ENCODE measurements at regions not wholly inside any gene's neighbourhood (a gene's known extent, or its start where the extent isn't known, plus 50 kb on each side); places are given as distances from the start of the nearest gene placed in this dataset.

DNA sequence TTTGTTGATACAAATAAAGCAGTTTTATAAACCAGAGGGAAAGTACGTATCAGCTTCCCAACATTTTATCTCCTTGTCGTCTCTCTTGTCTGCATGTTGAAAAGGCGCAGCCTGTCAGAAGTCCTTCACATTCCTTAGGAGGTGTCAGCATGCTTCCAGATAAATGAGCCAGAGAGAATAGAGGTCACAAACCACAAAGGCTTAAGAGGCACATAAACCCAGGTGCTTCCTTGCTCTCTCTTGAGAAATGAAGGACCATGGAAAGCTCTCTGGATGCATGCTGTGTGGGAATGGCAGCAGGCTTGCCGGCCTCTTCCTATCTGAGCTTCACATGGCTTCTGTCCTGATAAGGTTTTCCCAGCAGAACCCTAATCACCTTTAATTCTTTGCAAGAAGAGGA is 448.5 kb downstream of the XPNPEP1 start:
- DNase-seq = no peak

DNA sequence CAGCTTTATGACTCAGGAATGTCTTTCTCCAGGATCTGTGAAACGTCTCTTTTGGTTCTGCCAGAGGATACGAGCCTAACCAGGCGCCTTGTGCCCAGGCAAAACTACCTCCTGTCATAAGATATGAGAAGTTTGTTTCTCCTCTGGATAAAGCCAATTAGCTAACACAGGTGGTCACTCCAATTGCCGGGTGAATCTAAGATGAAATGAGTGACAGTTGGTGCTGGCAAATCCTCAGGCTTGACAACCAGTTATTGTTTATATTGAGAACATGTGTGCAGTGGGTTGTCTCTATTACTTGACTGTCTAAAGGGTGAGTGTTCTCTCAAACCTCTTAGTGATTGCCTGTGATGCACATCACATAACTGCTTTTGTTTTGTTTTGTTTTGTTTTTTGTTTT is 449.1 kb downstream of the XPNPEP1 start:
- DNase-seq = no peak

DNA sequence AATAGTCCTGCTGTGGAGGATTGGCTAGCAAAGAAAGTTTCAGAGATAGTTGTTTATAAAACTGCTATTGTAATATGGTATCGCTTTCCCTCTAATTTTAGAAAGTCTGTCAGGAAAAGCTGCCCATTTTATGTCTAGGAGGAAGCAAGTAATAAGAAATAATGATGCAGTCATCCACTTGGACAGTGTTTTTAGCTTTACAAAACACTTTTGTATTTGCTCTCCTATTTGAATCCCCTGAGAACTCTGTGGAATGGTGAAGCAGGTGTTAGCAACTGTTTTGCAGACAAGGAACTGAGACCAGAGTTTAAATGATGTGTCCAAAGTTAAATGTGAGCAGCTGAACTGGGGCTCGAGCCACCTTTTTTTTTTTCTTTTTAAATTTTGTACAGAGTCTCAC is 455.8 kb downstream of the XPNPEP1 start:
- DNase-seq = no peak

DNA sequence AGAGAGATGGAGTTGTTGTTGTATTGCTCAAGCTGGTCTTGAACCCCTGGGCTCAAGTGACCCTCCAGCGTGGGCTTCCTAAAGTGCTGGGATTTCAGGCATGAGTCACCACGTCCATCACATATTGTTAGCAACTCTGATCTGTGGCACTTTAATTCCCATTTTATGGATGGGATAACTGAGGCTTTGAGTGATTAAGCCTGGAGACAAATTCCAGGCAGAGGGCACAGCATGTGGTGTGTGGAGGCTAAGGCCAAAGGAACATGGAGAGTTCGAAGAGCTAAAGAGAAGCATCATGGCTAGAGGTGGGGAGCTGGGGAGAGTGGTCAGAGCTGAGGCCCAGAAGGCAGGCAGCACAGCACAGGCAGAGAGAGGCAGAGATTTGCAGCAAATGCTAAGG is 458.4 kb downstream of the XPNPEP1 start:
- DNase-seq = no peak

DNA sequence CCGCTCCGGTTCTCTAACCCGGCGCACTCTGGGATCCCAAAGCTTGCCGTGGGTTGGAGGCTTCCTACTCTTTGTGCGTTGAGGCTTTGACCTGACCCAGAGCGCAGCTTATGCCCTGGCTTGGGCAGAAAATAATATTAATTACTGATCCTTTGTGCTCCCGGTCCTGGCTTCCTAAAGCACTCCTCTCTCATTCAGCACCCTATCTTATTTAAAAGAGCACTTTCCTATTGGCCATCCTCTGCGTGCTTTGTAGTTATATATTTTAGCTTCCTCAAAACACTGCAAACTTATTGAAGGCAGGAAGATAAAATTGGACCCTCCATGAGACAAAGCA is 466.0 kb downstream of the XPNPEP1 start:
- DNase-seq = no peak

DNA sequence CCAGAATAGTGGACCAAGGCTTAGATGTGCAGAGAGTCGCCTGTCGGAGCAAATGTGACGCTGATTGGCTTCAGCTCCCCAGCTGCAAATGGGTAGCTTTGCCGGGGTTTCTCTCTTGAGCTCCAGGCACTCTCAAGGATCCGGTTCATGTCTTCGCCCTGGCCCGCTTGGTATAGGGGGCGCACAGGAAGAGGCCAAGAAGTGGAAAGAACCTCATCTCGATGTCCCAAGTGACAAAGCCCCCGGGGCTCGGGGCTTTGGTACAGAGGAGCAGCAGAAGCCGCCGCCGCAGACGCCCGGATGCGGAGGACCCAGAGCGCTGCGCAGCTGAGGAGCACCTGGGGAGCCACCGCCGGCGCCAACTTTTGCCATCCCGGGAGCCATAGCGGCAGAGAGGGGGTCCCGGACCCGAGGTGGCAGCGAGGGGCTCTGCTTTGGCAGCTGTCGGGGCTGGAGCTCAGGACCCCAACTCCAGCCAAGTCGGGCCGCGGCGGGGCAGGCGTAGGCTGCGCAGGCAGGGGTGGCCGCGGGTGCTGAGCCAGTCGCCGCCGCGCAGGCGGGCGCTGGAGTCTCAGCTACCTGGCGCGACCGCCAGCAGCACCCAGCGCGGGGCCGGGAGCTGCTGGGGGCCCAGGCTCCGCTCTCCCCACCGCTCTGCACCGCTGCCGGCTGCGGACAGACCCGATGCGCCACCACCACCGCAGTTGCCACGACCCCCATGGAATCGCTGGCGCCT is 466.6 kb downstream of the XPNPEP1 start:
- no peak for DNase-seq

DNA sequence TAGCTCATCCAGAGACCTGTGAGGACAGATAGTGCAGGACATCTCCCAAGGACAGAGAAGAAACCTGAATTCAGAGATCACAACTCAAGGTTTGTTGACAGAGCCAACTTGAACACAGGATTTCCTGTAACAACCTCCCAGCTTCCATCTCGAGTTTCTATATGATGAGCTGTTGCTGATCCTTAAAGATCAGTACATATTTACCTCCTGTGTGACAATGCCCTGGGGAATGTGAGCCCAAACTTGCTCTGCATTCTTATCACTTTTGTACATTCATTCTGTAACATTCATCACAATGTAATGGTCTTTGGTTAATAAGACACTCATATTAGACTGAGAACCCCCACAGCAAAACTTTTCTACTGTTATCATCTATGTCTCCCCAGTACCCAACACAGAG is 468.6 kb downstream of the XPNPEP1 start:
- no peak for DNase-seq

DNA sequence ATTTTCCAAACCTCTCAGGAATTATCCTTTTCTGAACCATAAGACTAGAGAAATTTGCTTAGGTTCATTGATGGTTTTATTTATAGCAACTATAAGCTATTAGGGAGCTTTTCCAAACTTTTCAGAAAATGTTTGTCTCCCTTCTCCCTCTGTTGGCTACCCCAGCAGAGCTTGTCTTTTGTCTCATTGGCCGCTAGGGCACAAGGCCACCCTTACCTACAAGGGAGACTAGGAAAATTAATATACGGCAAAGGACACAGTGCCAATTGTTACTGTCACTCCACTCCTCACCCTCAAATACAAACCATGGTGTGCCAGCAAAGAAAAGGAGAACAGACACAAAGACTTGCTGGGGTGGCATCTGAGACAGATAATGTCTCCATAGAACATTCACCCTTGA is 471.4 kb downstream of the XPNPEP1 start:
- no peak for DNase-seq

DNA sequence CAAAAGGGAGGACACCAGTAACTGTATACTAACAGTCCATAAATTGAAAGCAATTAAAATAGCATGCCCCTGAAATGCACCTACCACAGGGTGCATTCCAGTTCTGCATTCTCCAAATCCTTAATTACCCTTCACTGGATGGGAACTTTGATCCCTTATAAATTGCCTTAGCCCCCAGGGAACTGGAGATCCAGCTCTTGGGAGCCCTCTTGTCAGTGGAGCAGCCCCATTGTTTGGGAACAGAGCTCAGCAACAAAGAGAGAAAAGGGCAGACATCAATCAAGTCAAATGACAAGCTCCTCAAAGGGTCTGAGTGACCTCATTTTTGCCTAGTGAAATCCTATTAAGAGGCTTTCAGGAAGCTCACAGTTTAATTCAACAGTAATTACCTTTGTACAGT is 472.6 kb downstream of the XPNPEP1 start:
- no peak for DNase-seq

DNA sequence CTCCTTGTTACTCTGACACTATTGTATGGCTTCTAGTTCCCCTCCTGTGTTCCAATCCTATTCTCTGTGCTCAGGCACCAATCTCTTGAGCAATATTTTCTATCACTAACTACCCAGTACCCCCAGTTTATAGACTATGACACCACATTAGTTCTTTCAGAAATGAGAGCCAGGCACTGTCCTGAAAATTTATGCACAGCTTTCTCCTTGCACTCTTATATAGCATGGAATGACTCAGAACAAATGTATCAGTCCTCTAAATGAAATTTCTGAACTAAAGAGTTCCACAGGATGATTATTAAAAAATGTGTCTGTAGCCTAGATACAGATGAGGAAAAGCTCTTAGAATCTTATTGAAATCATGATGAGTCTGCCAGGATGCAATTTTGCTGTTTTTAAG is 489.9 kb downstream of the XPNPEP1 start:
- no peak for DNase-seq

DNA sequence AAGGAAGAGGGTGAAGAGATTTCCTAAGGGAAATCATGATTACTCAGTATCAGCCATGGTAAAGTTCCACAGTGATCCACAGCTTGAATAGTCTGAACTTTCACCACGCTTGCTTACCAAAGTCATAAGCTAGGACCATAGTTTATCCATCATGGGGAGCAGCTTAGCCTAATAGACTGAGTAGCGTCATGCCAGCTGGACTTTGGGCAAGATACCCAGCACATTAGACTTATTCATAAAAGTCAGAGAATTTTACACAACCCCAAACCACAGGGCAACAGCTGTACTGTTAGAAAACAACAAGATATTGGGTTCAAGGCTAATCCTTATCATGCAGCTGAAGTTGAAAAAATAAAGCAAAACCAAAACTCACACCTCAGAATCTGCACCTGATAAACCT is 491.0 kb downstream of the XPNPEP1 start:
- DNase-seq = no peak

DNA sequence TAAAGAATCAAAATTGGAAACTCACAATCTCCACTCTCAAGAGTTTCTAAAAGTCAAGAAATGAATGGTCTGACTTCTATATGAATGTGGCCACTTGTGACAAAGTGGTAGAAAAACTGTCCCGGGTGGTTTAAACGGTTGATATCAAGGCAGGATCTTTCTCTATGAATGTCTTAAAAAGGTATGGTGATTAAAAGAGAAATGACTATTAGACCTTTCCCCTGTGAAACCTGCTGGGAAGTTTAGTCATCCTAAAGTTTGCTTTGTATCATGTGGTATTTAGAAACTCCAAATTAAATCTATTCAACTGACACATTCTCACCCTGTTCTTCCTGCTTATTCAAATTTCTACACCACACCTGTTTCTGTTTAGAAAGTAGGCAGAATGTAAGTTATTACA is 492.5 kb downstream of the XPNPEP1 start:
- no peak for DNase-seq

DNA sequence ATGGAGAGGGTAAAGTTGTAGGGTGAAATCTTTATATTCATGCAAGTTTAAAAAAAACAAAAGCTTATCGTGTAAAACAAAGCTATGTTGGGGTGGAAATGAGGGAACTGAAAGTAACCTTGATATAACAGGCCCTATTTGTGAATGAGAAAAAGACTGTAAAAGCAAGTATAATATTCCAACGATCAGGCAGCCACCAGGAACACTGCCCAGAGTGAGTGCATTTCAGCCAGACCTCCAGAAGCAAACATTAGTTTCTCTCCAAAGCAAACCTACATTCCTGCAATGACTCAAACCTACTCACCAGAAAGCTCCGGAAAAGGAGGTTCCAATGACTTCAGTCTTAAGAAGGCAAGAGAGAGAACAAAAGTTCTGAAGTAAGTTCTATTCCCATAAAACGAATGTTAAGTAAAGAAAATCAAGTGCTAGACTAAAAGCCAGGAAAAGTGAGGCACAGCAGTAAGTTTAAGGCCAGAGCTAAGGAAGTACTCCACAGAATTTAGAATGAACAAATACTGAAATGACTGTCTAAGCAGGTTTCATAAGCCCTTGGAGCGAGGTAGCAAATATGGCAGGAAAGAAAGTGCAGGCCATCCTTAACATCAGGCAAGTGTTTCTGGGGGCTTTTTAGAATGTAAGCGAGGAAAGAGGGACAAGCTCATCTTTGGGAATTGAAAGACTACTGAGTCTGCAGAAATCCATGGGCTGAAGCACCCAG is 493.1 kb downstream of the XPNPEP1 start:
- DNase-seq = no peak

DNA sequence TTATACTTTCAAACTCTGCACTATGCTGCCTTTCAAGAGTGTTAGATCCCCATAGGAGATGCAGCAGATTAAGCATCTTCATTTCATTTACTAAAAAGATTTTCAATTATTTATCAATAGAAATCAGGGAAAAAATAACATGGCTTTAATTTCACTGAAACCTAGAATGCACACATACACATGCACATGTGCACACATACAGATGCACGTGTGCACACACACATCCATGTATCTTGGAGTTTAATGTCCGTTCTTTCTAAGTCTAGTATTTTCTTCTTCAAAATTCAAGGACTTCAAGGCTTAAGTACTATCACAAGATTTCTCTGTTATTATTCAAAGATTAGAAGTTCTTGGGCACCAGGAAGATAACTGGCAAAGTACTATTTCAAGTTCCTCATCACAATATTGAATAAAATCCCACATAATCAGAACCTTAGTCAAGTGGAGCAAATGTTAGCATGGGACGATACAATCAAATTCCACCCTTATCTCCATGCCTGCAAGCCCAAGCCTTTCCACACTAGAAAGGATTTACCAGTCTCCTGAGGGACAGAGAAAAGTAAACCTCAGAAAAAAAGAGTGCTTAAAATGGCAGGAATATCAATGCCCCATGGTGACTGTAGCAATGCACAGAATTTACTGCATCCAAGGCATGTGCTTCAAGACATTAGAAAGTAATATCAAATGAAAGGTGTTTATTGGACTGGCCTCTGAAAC is 494.4 kb downstream of the XPNPEP1 start:
- DNase-seq = no peak

DNA sequence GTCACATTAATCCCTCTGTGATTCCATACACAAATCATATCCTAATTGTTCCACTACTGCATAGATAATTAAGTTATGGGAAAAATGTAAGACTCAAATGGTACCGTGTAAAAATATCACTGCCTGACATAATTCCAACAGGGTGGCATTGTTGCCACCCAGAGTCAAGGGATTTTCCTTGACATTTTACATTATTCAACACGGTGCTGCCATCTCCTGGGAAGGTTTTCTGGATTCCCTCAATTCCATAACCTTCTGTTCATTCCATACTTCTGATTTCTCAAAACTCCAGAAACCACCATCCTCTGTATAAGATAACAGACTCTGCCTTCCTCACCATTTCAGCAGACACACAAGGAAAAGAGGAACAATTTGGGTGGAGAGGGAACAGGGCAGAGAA is 495.9 kb downstream of the XPNPEP1 start:
- no peak for DNase-seq

DNA sequence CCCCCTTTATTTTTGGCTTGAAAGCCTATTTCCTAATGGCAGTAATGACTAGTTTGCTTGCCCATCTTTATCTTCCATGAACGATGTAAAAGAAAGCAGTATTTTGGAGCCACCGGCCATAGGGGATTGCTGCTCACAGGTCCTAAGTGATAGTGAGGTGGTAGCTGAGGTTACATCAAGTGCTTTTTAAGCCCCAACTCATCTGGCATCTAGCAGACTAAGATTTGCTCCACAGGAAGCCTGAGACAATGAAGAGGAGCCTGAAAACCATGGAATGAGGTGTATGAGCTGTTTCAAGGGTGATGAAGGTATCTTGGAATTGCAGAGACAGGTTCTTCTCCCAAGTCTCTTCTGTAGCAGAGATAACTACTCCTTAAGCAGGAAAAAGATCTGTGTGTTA is 496.3 kb downstream of the XPNPEP1 start:
- DNase-seq = no peak

DNA sequence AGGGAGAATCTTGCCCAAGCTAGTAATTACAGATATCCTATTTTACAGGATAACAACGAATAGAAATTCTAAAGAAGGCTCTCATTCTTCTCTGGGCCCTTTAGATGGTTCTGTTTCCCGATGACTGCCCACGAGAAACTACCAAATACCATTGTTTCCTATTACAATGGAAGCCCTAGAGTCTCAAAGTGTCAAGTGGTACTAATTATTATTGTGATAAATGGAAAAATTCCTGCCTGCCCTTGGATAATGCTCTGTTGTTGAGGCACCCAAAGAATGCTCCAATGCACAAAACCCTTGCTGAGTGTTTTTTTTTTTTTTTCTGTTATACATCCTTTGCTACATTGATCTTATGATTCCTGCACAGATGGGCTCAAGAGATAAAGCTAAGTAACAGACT is 504.5 kb downstream of the XPNPEP1 start:
- no peak for DNase-seq

DNA sequence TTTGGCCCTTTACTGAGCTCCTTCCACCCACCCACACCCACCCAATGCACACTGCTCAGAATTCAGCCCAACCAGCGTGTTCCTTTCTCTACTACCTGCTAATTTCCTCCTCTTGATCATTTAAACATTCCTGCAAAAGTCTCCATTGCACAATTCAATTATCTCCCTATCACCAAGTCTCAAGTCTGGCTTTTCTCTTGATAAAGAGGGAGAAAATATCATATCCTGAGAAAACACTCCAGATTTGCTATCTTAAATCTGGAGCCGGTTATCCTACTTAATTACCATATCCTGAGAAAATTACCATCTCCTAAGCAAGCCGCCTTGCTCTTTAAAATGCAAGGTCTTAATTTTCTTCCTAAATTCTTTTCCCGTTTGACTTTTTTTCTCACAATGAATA is 505.5 kb downstream of the XPNPEP1 start:
- no peak for DNase-seq

DNA sequence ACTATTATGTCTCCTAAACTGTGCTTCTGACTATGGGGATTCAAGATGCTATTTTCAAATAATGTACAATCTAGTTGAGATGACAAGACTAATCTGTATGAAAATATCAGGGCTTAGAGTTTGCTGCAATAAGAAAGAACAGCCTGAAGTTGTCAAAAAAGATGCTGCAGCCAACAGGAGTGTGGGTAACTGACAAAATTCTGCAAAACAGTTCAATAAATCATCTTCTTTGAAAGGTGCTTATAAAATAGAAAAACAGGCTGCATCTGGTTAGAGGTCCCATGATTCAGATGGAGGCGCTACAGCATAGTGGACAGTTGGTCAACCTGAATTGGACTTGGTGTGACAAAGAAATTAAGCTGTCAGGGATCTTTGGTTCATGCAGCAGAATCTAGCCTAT is 511.0 kb downstream of the XPNPEP1 start:
- no peak for DNase-seq

DNA sequence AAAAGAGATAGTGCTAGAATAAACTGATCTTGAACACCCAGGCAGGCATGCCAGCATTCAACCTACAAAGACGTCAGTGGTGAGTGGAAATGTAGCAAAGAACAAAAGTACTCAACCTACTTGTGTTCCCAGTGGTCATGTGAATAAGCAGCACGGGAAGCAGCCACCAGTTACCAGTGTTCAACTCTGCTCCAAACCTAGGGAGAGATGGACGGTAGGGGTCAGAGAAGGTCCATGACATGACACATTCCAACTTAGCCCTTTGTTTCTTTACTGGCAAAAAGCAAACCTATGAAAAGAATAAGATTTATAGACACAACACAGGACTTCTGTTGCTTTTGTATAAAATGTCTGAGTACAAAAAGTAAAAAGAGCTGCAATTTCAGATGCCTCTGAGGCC is 511.4 kb downstream of the XPNPEP1 start:
- DNase-seq = no peak

DNA sequence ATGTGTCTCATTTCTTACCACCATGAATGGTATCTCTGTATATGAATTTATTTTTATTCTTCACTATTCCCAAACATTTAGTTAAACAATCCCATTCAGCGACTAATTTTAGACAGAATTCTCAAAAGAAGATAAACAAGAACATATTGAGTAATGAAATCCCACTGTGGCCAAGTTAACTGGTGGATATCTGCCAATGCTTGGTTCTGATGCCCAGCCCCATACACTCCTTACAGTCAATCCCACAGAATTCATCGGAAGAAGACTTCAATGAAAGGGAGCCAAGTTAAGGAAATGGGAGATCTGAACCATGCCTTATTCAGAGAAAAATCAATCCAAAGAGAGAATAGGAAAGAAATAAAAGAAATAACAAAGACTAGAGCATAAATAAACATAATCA is 518.0 kb downstream of the XPNPEP1 start:
- no peak for DNase-seq

DNA sequence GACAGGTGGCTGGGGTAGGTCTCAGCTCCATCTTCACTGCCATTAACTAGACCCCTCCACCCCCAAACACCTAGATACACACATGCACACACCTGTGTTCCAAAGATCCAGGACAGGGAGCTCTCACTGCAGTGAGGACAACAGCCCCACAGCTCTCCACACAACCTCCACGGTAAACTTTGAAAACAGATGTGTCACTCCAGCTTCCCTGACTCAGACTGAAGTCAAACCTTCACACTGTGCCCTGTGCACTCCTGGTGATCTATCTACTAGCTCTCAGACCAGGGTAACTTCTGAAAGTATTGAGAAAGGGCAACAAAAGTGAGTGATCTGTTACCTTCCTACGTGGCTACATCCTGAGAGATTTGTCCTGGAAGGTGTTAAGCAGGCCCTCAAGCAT is 519.8 kb downstream of the XPNPEP1 start:
- no peak for DNase-seq

DNA sequence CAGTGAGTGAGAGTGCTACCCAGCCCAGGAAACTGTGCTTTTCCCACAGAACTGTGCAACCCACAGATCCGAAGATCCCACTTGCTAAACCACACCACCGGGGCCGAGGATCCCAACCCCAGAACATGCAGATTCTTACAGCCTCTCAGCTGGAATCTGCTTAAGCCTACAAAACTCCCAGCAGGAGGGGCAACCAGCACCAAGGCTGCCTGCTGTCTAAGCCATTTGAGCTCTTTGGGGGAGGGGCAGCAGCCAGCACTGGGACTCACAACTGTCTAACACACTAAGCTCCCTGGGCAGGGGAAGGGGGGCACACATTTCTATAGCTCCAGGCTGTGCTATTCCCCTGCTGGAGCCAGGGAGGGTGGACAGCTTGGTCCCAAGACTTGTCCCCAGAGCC is 529.9 kb downstream of the XPNPEP1 start:
- DNase-seq = no peak

DNA sequence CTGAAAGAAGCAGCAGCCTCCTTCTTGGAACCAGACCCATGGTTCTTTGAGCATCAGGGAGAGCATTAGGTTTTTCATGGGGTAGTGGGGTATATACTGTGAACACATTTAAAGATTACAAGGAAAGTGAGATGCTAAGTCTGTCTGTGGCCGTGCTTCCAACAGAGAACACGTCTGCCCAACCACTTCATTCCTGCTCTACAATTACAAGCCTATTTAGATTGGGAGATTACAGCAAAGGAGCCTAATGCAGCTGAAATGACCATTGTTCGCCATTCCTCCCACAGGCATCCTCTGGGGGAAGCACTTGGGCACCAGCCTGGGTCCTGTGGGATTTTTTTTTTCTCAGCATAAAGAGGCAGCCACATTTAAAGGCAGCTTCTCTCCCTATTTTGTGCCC is 536.4 kb downstream of the XPNPEP1 start:
- no peak for DNase-seq

All from hematopoietic multipotent progenitor cell treated with erythropoietin and hydrocortisone succinate and interleukin-3 and kit ligand, for 6 days (in vitro differentiated cells).